ENCODE measurements at regions not wholly inside any gene's neighbourhood (a gene's known extent, or its start where the extent isn't known, plus 50 kb on each side); places are given as distances from the start of the nearest gene placed in this dataset.
"Not testable (repeated sequence)": the region's sequence is repeated elsewhere in the genome, so short reads cannot be mapped to it uniquely, and the experiment has no call there.

DNA sequence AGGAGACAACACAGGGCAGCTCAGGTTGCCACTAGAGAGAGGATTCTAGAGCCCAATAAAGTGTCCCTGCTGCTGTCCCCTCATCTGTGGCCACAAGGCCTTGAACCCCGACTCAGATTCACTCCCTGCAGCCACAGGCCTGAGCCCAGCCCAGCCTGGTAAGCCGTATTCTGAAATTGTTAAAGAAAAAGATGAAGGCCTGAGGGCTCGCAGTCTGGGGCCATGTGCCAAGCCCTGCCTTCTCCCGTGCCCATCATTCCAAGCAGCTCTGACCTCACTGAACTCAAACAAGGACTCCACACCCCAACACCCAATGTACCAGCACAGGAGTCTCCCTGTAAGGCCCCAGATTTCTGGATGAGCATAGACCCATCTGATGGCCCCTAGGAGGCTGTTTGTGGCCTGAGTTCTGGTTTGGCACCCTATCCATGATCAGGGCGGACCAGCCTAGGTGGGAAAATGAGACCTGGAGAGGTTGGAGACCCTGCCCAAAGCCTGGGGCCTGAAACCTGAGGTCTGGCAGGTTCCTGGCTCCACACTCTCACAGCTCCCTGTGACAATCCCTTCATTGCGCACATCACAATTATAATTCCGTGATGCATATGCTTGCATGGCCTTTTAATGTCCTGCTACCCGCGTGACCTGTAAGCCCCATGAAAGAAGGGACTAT lies 62.0 kb upstream of the TOP1 start:
- Histone ChIP-seq H2BK15ac (replicated peaks; ENCODE audit: low read depth) (no peak overlapping the region), H3K4me2 (ENCODE audit: low read length) (no peak overlapping the region), H2BK120ac (ENCODE audit: low read depth, low read length) (no peak overlapping the region), H3K36me3 (ENCODE audit: control insufficient read depth, insufficient read depth, low read length) (no peaks in the 10 kb centered on the region), H4K8ac (ENCODE audit: low read depth, low read length) (no peak overlapping the region), H3K4me3 (ENCODE audit: low read length) (no peak overlapping the region), H3K9ac (ENCODE audit: low read length) (no peak overlapping the region), H3K79me1 (ENCODE audit: low read length) (no peaks in the 10 kb centered on the region), H4K5ac (ENCODE audit: low read length) (no peak overlapping the region), H3K4ac (ENCODE audit: low read depth, low read length) (no peak overlapping the region), H3K27ac (ENCODE audit: low read depth, low read length) (no peak overlapping the region), H3K23ac (ENCODE audit: low read length) (no peak overlapping the region), H3K79me2 (ENCODE audit: control insufficient read depth, insufficient read depth, low read length) (no peaks in the 10 kb centered on the region), H2BK5ac (ENCODE audit: low read length) (no peak overlapping the region), H3K18ac (ENCODE audit: low read length) (no peak overlapping the region), H3K27me3 (ENCODE audit: insufficient read depth, low read length, poor library complexity) (no peaks in the 10 kb centered on the region), H2AK5ac (ENCODE audit: low read length) (no peak overlapping the region), H3K56ac (ENCODE audit: low read length) (no peak overlapping the region), H3K4me1 (ENCODE audit: control insufficient read depth, low read depth, low read length) (peaks cover 2% of the 10 kb centered on the region)
- WGBS (ENCODE audit: extremely low coverage, insufficient coverage, low lambda C conversion rate): no CpG with 5 or more reads among the region's 9 CpGs
- no peak for DNase-seq

DNA sequence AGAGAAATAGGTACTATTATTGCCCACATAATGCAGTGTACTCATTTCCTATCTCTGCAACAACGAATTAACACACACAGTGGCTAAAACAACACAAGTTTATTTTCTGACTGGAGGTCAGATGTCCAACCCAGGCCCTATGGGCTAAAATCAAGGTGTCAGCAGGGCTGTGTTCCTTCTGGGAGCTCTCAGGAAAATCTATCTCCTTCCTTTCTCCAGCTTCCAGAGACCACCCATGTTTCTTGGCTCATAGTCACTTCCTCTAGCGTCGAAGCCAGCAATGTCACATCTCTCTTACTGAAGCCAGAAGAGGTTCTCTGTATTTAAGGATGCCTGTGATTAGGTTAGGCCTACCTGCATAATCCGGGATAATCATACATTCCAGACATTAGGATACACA lies 60.9 kb upstream of the TOP1 start:
- Histone ChIP-seq H3K79me1 (ENCODE audit: low read length) (no peaks in the 10 kb centered on the region), H2BK5ac (ENCODE audit: low read length) (no peak overlapping the region), H3K18ac (ENCODE audit: low read length) (no peak overlapping the region), H3K9ac (ENCODE audit: low read length) (no peak overlapping the region), H2BK15ac (replicated peaks; ENCODE audit: low read depth) (no peak overlapping the region), H3K36me3 (ENCODE audit: control insufficient read depth, insufficient read depth, low read length) (no peaks in the 10 kb centered on the region), H3K27me3 (ENCODE audit: insufficient read depth, low read length, poor library complexity) (no peaks in the 10 kb centered on the region), H3K27ac (ENCODE audit: low read depth, low read length) (no peak overlapping the region), H3K23ac (ENCODE audit: low read length) (no peak overlapping the region), H3K4me1 (ENCODE audit: control insufficient read depth, low read depth, low read length) (peaks cover 2% of the 10 kb centered on the region), H3K79me2 (ENCODE audit: control insufficient read depth, insufficient read depth, low read length) (no peaks in the 10 kb centered on the region), H3K56ac (ENCODE audit: low read length) (no peak overlapping the region), H3K4ac (ENCODE audit: low read depth, low read length) (no peak overlapping the region), H2BK120ac (ENCODE audit: low read depth, low read length) (no peak overlapping the region), H4K8ac (ENCODE audit: low read depth, low read length) (no peak overlapping the region), H3K4me2 (ENCODE audit: low read length) (no peak overlapping the region), H2AK5ac (ENCODE audit: low read length) (no peak overlapping the region), H3K4me3 (ENCODE audit: low read length) (no peak overlapping the region), H4K5ac (ENCODE audit: low read length) (no peak overlapping the region)
- WGBS (ENCODE audit: extremely low coverage, insufficient coverage, low lambda C conversion rate): no CpG with 5 or more reads among the region's 4 CpGs
- no peak for DNase-seq

DNA sequence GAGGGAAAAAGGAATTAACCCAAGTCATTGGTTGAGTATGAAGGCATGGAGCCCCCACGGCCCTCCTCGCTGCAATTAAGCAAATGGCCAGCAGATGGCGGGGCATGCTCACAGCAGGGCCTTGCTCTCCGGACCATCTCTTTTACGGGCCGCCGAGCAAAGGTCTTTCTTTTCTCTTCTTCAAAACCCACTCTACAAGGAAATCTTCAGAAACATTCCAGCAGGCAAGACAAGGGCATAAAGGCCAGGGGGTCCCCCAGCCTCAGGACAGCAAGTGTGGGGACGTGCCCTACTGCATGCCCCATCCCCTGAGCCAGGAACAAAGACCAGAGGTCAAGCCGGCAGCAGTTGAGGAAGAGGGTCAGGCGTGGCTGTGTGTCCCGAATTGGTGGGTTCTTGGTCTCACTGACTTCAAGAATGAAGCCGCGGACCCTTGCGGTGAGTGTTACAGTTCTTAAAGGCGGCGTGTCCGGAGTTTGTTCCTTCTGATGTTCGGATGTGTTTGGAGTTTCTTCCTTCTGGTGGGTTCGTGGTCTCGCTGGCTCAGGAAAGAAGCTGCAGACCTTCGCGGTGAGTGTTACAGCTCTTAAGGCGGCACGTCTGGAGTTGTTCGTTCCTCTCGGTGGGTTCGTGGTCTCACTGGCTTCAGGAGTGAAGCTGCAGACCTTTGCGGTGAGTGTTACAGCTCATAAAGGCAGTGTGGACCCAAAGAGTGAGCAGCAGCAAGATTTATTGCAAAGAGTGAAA lies 59.6 kb upstream of the TOP1 start:
- not testable (repeated sequence) for H3K4me3 ChIP-seq (ENCODE audit: low read length); H3K79me1 ChIP-seq (ENCODE audit: low read length); H2AK5ac ChIP-seq (ENCODE audit: low read length); H3K23ac ChIP-seq (ENCODE audit: low read length); H3K27me3 ChIP-seq (ENCODE audit: insufficient read depth, low read length, poor library complexity); H4K5ac ChIP-seq (ENCODE audit: low read length); H3K4ac ChIP-seq (ENCODE audit: low read depth, low read length); H3K4me2 ChIP-seq (ENCODE audit: low read length); H2BK15ac ChIP-seq (replicated peaks; ENCODE audit: low read depth); H3K36me3 ChIP-seq (ENCODE audit: control insufficient read depth, insufficient read depth, low read length); H2BK120ac ChIP-seq (ENCODE audit: low read depth, low read length); H4K8ac ChIP-seq (ENCODE audit: low read depth, low read length); H3K18ac ChIP-seq (ENCODE audit: low read length); H3K79me2 ChIP-seq (ENCODE audit: control insufficient read depth, insufficient read depth, low read length); H2BK5ac ChIP-seq (ENCODE audit: low read length); H3K4me1 ChIP-seq (ENCODE audit: control insufficient read depth, low read depth, low read length); H3K27ac ChIP-seq (ENCODE audit: low read depth, low read length)
- Histone ChIP-seq H3K9ac (ENCODE audit: low read length) (peak overlapping the region; percentile 59), H3K56ac (ENCODE audit: low read length) (peak overlapping the region; percentile 79)
- WGBS (ENCODE audit: extremely low coverage, insufficient coverage, low lambda C conversion rate): no CpG with 5 or more reads among the region's 28 CpGs
- DNase-seq: peak; percentile 79

DNA sequence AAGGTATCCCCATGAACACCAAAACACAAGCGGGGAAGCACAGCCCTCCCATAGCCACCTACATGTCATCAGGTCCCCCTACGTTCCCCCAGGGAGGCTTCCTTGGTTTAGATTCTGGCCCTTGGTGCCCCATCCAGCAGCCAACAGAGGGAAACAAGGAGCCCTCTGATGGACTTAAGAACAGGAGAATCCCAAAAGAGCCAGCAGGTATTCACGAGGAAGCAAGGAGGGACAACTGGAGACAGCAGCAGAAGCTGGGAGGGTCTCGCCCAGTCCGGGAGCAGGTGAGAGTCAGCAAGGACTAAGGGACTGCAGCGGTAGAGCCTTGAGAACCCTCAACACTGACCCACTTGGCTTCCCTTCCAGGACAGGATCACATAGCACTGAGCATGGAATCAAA lies 58.4 kb upstream of the TOP1 start:
- Histone ChIP-seq H2BK120ac (ENCODE audit: low read depth, low read length) (no peak overlapping the region), H2AK5ac (ENCODE audit: low read length) (no peak overlapping the region), H3K36me3 (ENCODE audit: control insufficient read depth, insufficient read depth, low read length) (no peaks in the 10 kb centered on the region), H3K27ac (ENCODE audit: low read depth, low read length) (no peak overlapping the region), H3K79me1 (ENCODE audit: low read length) (no peaks in the 10 kb centered on the region), H3K4me1 (ENCODE audit: control insufficient read depth, low read depth, low read length) (no peaks in the 10 kb centered on the region), H3K18ac (ENCODE audit: low read length) (no peak overlapping the region), H2BK5ac (ENCODE audit: low read length) (no peak overlapping the region), H4K8ac (ENCODE audit: low read depth, low read length) (no peak overlapping the region), H3K4me3 (ENCODE audit: low read length) (no peak overlapping the region), H2BK15ac (replicated peaks; ENCODE audit: low read depth) (no peak overlapping the region), H3K4ac (ENCODE audit: low read depth, low read length) (no peak overlapping the region), H3K4me2 (ENCODE audit: low read length) (no peak overlapping the region), H3K79me2 (ENCODE audit: control insufficient read depth, insufficient read depth, low read length) (no peaks in the 10 kb centered on the region), H3K23ac (ENCODE audit: low read length) (no peak overlapping the region), H3K27me3 (ENCODE audit: insufficient read depth, low read length, poor library complexity) (no peaks in the 10 kb centered on the region), H4K5ac (ENCODE audit: low read length) (no peak overlapping the region), H3K56ac (ENCODE audit: low read length) (no peak overlapping the region), H3K9ac (ENCODE audit: low read length) (no peak overlapping the region)
- whole genome bisulfite sequencing (ENCODE audit: extremely low coverage, insufficient coverage, low lambda C conversion rate): no CpG with 5 or more reads among the region's 6 CpGs
- DNase-seq: no peak

DNA sequence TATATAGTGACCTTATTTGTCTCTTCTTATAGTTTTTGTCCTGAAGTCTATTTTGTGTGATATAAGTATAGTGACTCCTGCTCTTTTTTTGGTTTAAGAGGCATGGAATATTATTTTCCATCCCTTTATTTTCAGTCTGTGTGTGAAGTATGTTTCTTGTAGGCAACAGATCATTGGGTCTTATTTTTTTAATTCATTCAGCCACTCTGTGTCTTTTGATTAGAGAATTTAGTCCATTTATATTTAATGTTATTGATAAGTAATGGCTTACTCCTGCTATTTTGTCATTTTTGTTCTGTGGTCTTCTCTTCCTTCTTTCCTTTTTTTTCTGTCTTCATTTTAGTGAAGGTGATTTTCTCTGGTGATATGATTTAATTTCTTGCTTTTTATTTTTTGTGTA lies 51.4 kb upstream of the TOP1 start:
- Histone ChIP-seq H2BK120ac (ENCODE audit: low read depth, low read length) (no peak overlapping the region), H3K9ac (ENCODE audit: low read length) (no peak overlapping the region), H3K36me3 (ENCODE audit: control insufficient read depth, insufficient read depth, low read length) (no peaks in the 10 kb centered on the region), H3K27me3 (ENCODE audit: insufficient read depth, low read length, poor library complexity) (no peaks in the 10 kb centered on the region), H3K79me2 (ENCODE audit: control insufficient read depth, insufficient read depth, low read length) (no peaks in the 10 kb centered on the region), H3K18ac (ENCODE audit: low read length) (no peak overlapping the region), H3K56ac (ENCODE audit: low read length) (no peak overlapping the region), H3K79me1 (ENCODE audit: low read length) (no peaks in the 10 kb centered on the region), H3K27ac (ENCODE audit: low read depth, low read length) (no peak overlapping the region), H2BK5ac (ENCODE audit: low read length) (no peak overlapping the region), H4K8ac (ENCODE audit: low read depth, low read length) (no peak overlapping the region), H3K23ac (ENCODE audit: low read length) (no peak overlapping the region), H3K4me2 (ENCODE audit: low read length) (no peak overlapping the region), H4K5ac (ENCODE audit: low read length) (no peak overlapping the region), H3K4me1 (ENCODE audit: control insufficient read depth, low read depth, low read length) (no peaks in the 10 kb centered on the region), H3K4me3 (ENCODE audit: low read length) (no peak overlapping the region), H2BK15ac (replicated peaks; ENCODE audit: low read depth) (no peak overlapping the region), H2AK5ac (ENCODE audit: low read length) (no peak overlapping the region), H3K4ac (ENCODE audit: low read depth, low read length) (no peak overlapping the region)
- no peak for DNase-seq

DNA sequence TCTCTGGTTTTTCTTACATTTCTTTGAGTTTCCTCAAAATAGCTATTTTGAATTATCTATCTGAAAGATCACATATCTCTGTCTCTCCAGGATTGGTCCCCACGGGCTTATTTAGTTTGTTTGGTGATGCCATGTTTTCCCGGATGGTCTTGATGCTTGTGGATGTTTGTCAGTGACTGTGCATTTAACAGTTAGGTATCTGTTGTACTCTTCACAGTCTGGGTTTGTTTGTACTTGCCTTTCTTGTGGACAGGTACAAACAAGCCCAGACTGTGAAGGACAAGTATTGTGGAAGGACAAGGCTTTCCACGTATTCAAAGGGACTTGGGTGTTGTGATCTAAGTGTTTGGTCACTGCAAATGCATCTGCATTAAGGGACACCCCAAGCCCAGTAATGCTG lies 49.9 kb upstream of the TOP1 start:
- Histone ChIP-seq H3K56ac (ENCODE audit: low read length) (no peak overlapping the region), H3K27ac (ENCODE audit: low read depth, low read length) (no peak overlapping the region), H2BK120ac (ENCODE audit: low read depth, low read length) (no peak overlapping the region), H3K4me2 (ENCODE audit: low read length) (no peak overlapping the region), H3K9ac (ENCODE audit: low read length) (no peak overlapping the region), H2AK5ac (ENCODE audit: low read length) (no peak overlapping the region), H3K36me3 (ENCODE audit: control insufficient read depth, insufficient read depth, low read length) (no peaks in the 10 kb centered on the region), H3K27me3 (ENCODE audit: insufficient read depth, low read length, poor library complexity) (no peaks in the 10 kb centered on the region), H3K79me2 (ENCODE audit: control insufficient read depth, insufficient read depth, low read length) (no peaks in the 10 kb centered on the region), H3K18ac (ENCODE audit: low read length) (no peak overlapping the region), H2BK15ac (replicated peaks; ENCODE audit: low read depth) (no peak overlapping the region), H3K4ac (ENCODE audit: low read depth, low read length) (no peak overlapping the region), H4K8ac (ENCODE audit: low read depth, low read length) (no peak overlapping the region), H2BK5ac (ENCODE audit: low read length) (no peak overlapping the region), H3K4me1 (ENCODE audit: control insufficient read depth, low read depth, low read length) (no peaks in the 10 kb centered on the region), H3K4me3 (ENCODE audit: low read length) (no peak overlapping the region), H4K5ac (ENCODE audit: low read length) (no peak overlapping the region), H3K79me1 (ENCODE audit: low read length) (no peaks in the 10 kb centered on the region), H3K23ac (ENCODE audit: low read length) (no peak overlapping the region)
- DNase-seq: no peak
- WGBS (ENCODE audit: extremely low coverage, insufficient coverage, low lambda C conversion rate): no CpG with 5 or more reads among the region's 3 CpGs

All from mesendoderm (in vitro differentiated cells).